ENCODE measurements at regions not wholly inside any gene's neighbourhood (a gene's known extent, or its start where the extent isn't known, plus 50 kb on each side); places are given as distances from the start of the nearest gene placed in this dataset.

- H2AFZ ChIP-seq (ENCODE audit: control insufficient read depth, low read length), result no peak overlapping the region
- no peak for TF ChIP-seq EZH2 (IDR thresholded peaks at IDR 0.05; ENCODE audit: low read length)
- H3K27ac ChIP-seq (ENCODE audit: control insufficient read depth, insufficient read depth, low read length), result no peak overlapping the region
- H3K9ac ChIP-seq (ENCODE audit: control insufficient read depth, extremely low read depth, insufficient read depth, low read length), result no peak overlapping the region
- no peak overlapping the region for H3K4me2 ChIP-seq (ENCODE audit: control insufficient read depth, extremely low read depth, insufficient read depth, low read depth, low read length)
- no peak for FAIRE-seq
- no peaks in the 10 kb centered on the region for H3K9me3 ChIP-seq (ENCODE audit: control insufficient read depth, low read depth, low read length)
- peaks cover 2% of the 10 kb centered on the region for H3K27me3 ChIP-seq (ENCODE audit: control insufficient read depth, extremely low read depth, insufficient read depth, low read length)
- H3K79me2 ChIP-seq (ENCODE audit: control insufficient read depth, insufficient read depth, low read length), result no peaks in the 10 kb centered on the region
- no peaks in the 10 kb centered on the region for H3K9me1 ChIP-seq (ENCODE audit: control insufficient read depth, extremely low read depth, insufficient read depth, low read length)
- no peak overlapping the region for H3K4me3 ChIP-seq (ENCODE audit: control insufficient read depth in 2 of 3, extremely low read depth in 1 of 3, insufficient read depth in 2 of 3, low read depth in 1 of 3, low read length in 3 of 3)
- peaks cover 5% of the 10 kb centered on the region for H3K4me1 ChIP-seq (ENCODE audit: control insufficient read depth, extremely low read depth, insufficient read depth, low read length)
- dilution Hi-C loops (cut with MboI; ENCODE audit: extremely low pct_ligation_motif_present, low sequenced_read_pairs), result no loop called here
- no peak for DNase-seq (ENCODE audit: low read depth, low spot score)
- H4K20me1 ChIP-seq (ENCODE audit: control insufficient read depth, extremely low read depth, insufficient read depth, low read length), result no peaks in the 10 kb centered on the region
- H3K36me3 ChIP-seq (ENCODE audit: control insufficient read depth in 2 of 2, extremely low read depth in 1 of 2, insufficient read depth in 2 of 2, low read length in 2 of 2), result no peaks in the 10 kb centered on the region
Observed at GRCh38 chr3:41088882-41089281, 110.4 kb upstream of the CTNNB1 start.

GRCh38 chr3:41089566-41089965 is 109.7 kb upstream of the CTNNB1 start:
- H3K4me3 ChIP-seq (ENCODE audit: control insufficient read depth in 2 of 3, extremely low read depth in 1 of 3, insufficient read depth in 2 of 3, low read depth in 1 of 3, low read length in 3 of 3), result no peak overlapping the region
- H3K36me3 ChIP-seq (ENCODE audit: control insufficient read depth in 2 of 2, extremely low read depth in 1 of 2, insufficient read depth in 2 of 2, low read length in 2 of 2), result no peaks in the 10 kb centered on the region
- no peaks in the 10 kb centered on the region for H3K9me3 ChIP-seq (ENCODE audit: control insufficient read depth, low read depth, low read length)
- H3K9ac ChIP-seq (ENCODE audit: control insufficient read depth, extremely low read depth, insufficient read depth, low read length), result no peak overlapping the region
- no peak overlapping the region for H2AFZ ChIP-seq (ENCODE audit: control insufficient read depth, low read length)
- dilution Hi-C loops (cut with MboI; ENCODE audit: extremely low pct_ligation_motif_present, low sequenced_read_pairs), result no loop called here
- no peak for FAIRE-seq
- H3K79me2 ChIP-seq (ENCODE audit: control insufficient read depth, insufficient read depth, low read length), result no peaks in the 10 kb centered on the region
- TF ChIP-seq CTCF (optimal IDR thresholded peaks at IDR 0.05 in 1 of 3, IDR thresholded peaks at IDR 0.05 in 1 of 3, conservative IDR thresholded peaks at IDR 0.05 in 1 of 3; ENCODE audit: extremely low read depth in 1 of 3, insufficient read depth in 2 of 3, low read length in 3 of 3) (no peak), EZH2 (IDR thresholded peaks at IDR 0.05; ENCODE audit: low read length) (no peak)
- peaks cover 5% of the 10 kb centered on the region for H3K4me1 ChIP-seq (ENCODE audit: control insufficient read depth, extremely low read depth, insufficient read depth, low read length)
- H3K27ac ChIP-seq (ENCODE audit: control insufficient read depth, insufficient read depth, low read length), result no peak overlapping the region
- no peak for DNase-seq (ENCODE audit: low read depth, low spot score)
- H3K4me2 ChIP-seq (ENCODE audit: control insufficient read depth, extremely low read depth, insufficient read depth, low read depth, low read length), result no peak overlapping the region
- H4K20me1 ChIP-seq (ENCODE audit: control insufficient read depth, extremely low read depth, insufficient read depth, low read length), result no peaks in the 10 kb centered on the region
- H3K9me1 ChIP-seq (ENCODE audit: control insufficient read depth, extremely low read depth, insufficient read depth, low read length), result no peaks in the 10 kb centered on the region
- H3K27me3 ChIP-seq (ENCODE audit: control insufficient read depth, extremely low read depth, insufficient read depth, low read length), result peaks cover 2% of the 10 kb centered on the region

GRCh38 chr3:41092844-41093243 is 106.5 kb upstream of the CTNNB1 start:
- H4K20me1 ChIP-seq (ENCODE audit: control insufficient read depth, extremely low read depth, insufficient read depth, low read length), result no peaks in the 10 kb centered on the region
- H3K4me2 ChIP-seq (ENCODE audit: control insufficient read depth, extremely low read depth, insufficient read depth, low read depth, low read length), result no peak overlapping the region
- dilution Hi-C loops (cut with MboI; ENCODE audit: extremely low pct_ligation_motif_present, low sequenced_read_pairs), result no loop called here
- H3K9me3 ChIP-seq (ENCODE audit: control insufficient read depth, low read depth, low read length), result no peaks in the 10 kb centered on the region
- no peaks in the 10 kb centered on the region for H3K9me1 ChIP-seq (ENCODE audit: control insufficient read depth, extremely low read depth, insufficient read depth, low read length)
- H3K9ac ChIP-seq (ENCODE audit: control insufficient read depth, extremely low read depth, insufficient read depth, low read length), result no peak overlapping the region
- no peaks in the 10 kb centered on the region for H3K27me3 ChIP-seq (ENCODE audit: control insufficient read depth, extremely low read depth, insufficient read depth, low read length)
- H3K4me3 ChIP-seq (ENCODE audit: control insufficient read depth in 2 of 3, extremely low read depth in 1 of 3, insufficient read depth in 2 of 3, low read depth in 1 of 3, low read length in 3 of 3), result no peak overlapping the region
- TF ChIP-seq EZH2 (IDR thresholded peaks at IDR 0.05; ENCODE audit: low read length), result no peak
- TF ChIP-seq CTCF (optimal IDR thresholded peaks at IDR 0.05 in 1 of 3, IDR thresholded peaks at IDR 0.05 in 1 of 3, conservative IDR thresholded peaks at IDR 0.05 in 1 of 3; ENCODE audit: extremely low read depth in 1 of 3, insufficient read depth in 2 of 3, low read length in 3 of 3), result no peak
- H3K27ac ChIP-seq (ENCODE audit: control insufficient read depth, insufficient read depth, low read length), result no peak overlapping the region
- no peak overlapping the region for H2AFZ ChIP-seq (ENCODE audit: control insufficient read depth, low read length)
- no peaks in the 10 kb centered on the region for H3K79me2 ChIP-seq (ENCODE audit: control insufficient read depth, insufficient read depth, low read length)
- FAIRE-seq (no peak), DNase-seq (ENCODE audit: low read depth, low spot score) (no peak)
- no peaks in the 10 kb centered on the region for H3K36me3 ChIP-seq (ENCODE audit: control insufficient read depth in 2 of 2, extremely low read depth in 1 of 2, insufficient read depth in 2 of 2, low read length in 2 of 2)
- H3K4me1 ChIP-seq (ENCODE audit: control insufficient read depth, extremely low read depth, insufficient read depth, low read length), result peaks cover 5% of the 10 kb centered on the region

All from keratinocyte (primary cell).